OCI-LY7 (cell line): ENCODE measurements at regions not wholly inside any gene's neighbourhood (a gene's known extent, or its start where the extent isn't known, plus 50 kb on each side); places are given as distances from the start of the nearest gene placed in this dataset.

Experiments used
- CTCF ChIP-seq: fragments of 200-600 bp; sonication (generic); conservative IDR thresholded peaks from 2 replicates; pipeline ENCODE4 v1.5.1; 2014; ENCODE audit warnings: mild to moderate bottlenecking, antibody characterized with exemption, low read length, moderate library complexity, mixed read lengths
- EZH2phosphoT487 ChIP-seq: fragments of 200-600 bp; sonication (generic); IDR thresholded peaks from 2 replicates; pipeline ENCODE4 v1.6.1; 2018; ENCODE audit warnings: low read depth, borderline replicate concordance, mild to moderate bottlenecking, mixed run types, antibody characterized with exemption, low read length, moderate library complexity, mixed read lengths

- TF ChIP-seq CTCF: no peak
- no peak for TF ChIP-seq EZH2phosphoT487
Measured at GRCh38 chr11:115564851-115565250, 60.6 kb upstream of the CADM1 start.
